Panc1 (cell line): ENCODE measurements at regions not wholly inside any gene's neighbourhood (a gene's known extent, or its start where the extent isn't known, plus 50 kb on each side); places are given as distances from the start of the nearest gene placed in this dataset.

Experiments
- CTCF ChIP-seq: fragments of 450-650 bp; IDR thresholded peaks from 2 replicates; pipeline ENCODE4 v1.5.1; 2017; ENCODE audit warnings: mild to moderate bottlenecking
- POLR2AphosphoS5 ChIP-seq: IDR thresholded peaks from 2 replicates; pipeline ENCODE4 v1.6.1; 2012; ENCODE audit warnings: mild to moderate bottlenecking, low read depth, low read length, moderate library complexity
- SIN3A ChIP-seq: IDR thresholded peaks from 2 replicates; pipeline ENCODE4 v1.6.1; 2012; ENCODE audit warnings: low read depth, mild to moderate bottlenecking, low read length, moderate library complexity, borderline replicate concordance; ENCODE audit not compliant: insufficient read depth

GRCh38 chr4:141311246-141312204 lies 90.8 kb downstream of the ZNF330 start:
- TF ChIP-seq CTCF (no peak), SIN3A (no peak), POLR2AphosphoS5 (no peak)
